Keratinocyte (primary cell): ENCODE measurements at regions not wholly inside any gene's neighbourhood (a gene's known extent, or its start where the extent isn't known, plus 50 kb on each side); places are given as distances from the start of the nearest gene placed in this dataset.

ENCODE experiments used
- DNase-seq: peaks from one replicate; pipeline ENCODE4 v3.0.0-alpha.2; 2011; ENCODE audit warnings: low read depth, missing footprints, low spot score
- FAIRE-seq: peaks from 2 replicates; lab custom pipeline; 2011; peaks lifted over from hg19 to GRCh38; lab: Jason Lieb, UNC
- H2AFZ ChIP-seq: 2 replicates; pipeline ENCODE4 v1.6.0; 2012; ENCODE audit warnings: low read length, control low read depth, inconsistent platforms; ENCODE audit not compliant: control insufficient read depth
- H3K27ac ChIP-seq: 2 replicates; pipeline ENCODE4 v1.5.1; 2011; ENCODE audit warnings: low read length; ENCODE audit not compliant: control insufficient read depth, insufficient read depth
- H3K27me3 ChIP-seq: 3 replicates; pipeline ENCODE4 v1.6.0; 2011; ENCODE audit warnings: low read length; ENCODE audit not compliant: control insufficient read depth, insufficient read depth; ENCODE audit errors: extremely low read depth
- H3K36me3 ChIP-seq, 2 experiments: 2 replicates in 1 of 2; 3 replicates in 1 of 2; pipeline ENCODE4 v1.5.1; 2011; ENCODE audit warnings: low read length in 2 of 2, mild to moderate bottlenecking in 1 of 2; ENCODE audit not compliant: control insufficient read depth in 2 of 2, insufficient read depth in 2 of 2; ENCODE audit errors: extremely low read depth in 1 of 2
- H3K4me1 ChIP-seq: 3 replicates; pipeline ENCODE4 v1.5.1; 2011; ENCODE audit warnings: low read length; ENCODE audit not compliant: control insufficient read depth, insufficient read depth; ENCODE audit errors: extremely low read depth
- H3K4me2 ChIP-seq: 3 replicates; pipeline ENCODE4 v1.6.0; 2011; ENCODE audit warnings: low read depth, low read length; ENCODE audit not compliant: control insufficient read depth, insufficient read depth; ENCODE audit errors: extremely low read depth
- H3K4me3 ChIP-seq, 3 experiments: fragments of 200-600 bp in 1 of 3; sonication (generic) in 1 of 3; 2 replicates in 2 of 3; 3 replicates in 1 of 3; pipeline ENCODE4 v1.5.1; 2011 to 2016; ENCODE audit warnings: low read length in 3 of 3, mild to moderate bottlenecking in 3 of 3, control low read depth in 2 of 3, inconsistent platforms in 1 of 3, low read depth in 1 of 3, mixed read lengths in 1 of 3, mixed run types in 1 of 3, moderate library complexity in 1 of 3; ENCODE audit not compliant: control insufficient read depth in 2 of 3, insufficient read depth in 2 of 3; ENCODE audit errors: extremely low read depth in 1 of 3
- H3K79me2 ChIP-seq: 2 replicates; pipeline ENCODE4 v1.6.0; 2012; ENCODE audit warnings: low read length; ENCODE audit not compliant: control insufficient read depth, insufficient read depth
- H3K9ac ChIP-seq: 3 replicates; pipeline ENCODE4 v1.6.0; 2011; ENCODE audit warnings: low read length; ENCODE audit not compliant: control insufficient read depth, insufficient read depth; ENCODE audit errors: extremely low read depth
- H3K9me1 ChIP-seq: 3 replicates; pipeline ENCODE4 v1.6.0; 2011; ENCODE audit warnings: low read length; ENCODE audit not compliant: control insufficient read depth, insufficient read depth; ENCODE audit errors: extremely low read depth
- H3K9me3 ChIP-seq: 2 replicates; pipeline ENCODE4 v1.5.1; 2012; ENCODE audit warnings: low read depth, low read length; ENCODE audit not compliant: control insufficient read depth
- H4K20me1 ChIP-seq: 3 replicates; pipeline ENCODE4 v1.6.0; 2011; ENCODE audit warnings: low read length; ENCODE audit not compliant: control insufficient read depth, insufficient read depth; ENCODE audit errors: extremely low read depth
- EZH2 ChIP-seq: IDR thresholded peaks from one replicate; pipeline ENCODE4 v1.6.1; 2012; ENCODE audit warnings: inconsistent platforms, mild to moderate bottlenecking, low read length, moderate library complexity
- dilution Hi-C: fragments of 300-500 bp; cut with MboI; formaldehyde crosslinking; loops from one replicate; pipeline ENCODE4 v1.7.0; 2020; ENCODE audit warnings: low sequenced_read_pairs; ENCODE audit not compliant: extremely low pct_ligation_motif_present
- TF ChIP-seq, protein P1 (sequence below), 3 experiments: IDR thresholded peaks in 1 of 3; conservative IDR thresholded peaks in 1 of 3; optimal IDR thresholded peaks in 1 of 3; 2 replicates in 2 of 3; 3 replicates in 1 of 3; pipeline versions ENCODE3 to v1.5.1; 2011; ENCODE audit warnings: low read length in 3 of 3, mild to moderate bottlenecking in 3 of 3, moderate library complexity in 2 of 3, control low read depth in 1 of 3, inconsistent platforms in 1 of 3; ENCODE audit not compliant: insufficient read depth in 2 of 3; ENCODE audit errors: extremely low read depth in 1 of 3

DNA sequence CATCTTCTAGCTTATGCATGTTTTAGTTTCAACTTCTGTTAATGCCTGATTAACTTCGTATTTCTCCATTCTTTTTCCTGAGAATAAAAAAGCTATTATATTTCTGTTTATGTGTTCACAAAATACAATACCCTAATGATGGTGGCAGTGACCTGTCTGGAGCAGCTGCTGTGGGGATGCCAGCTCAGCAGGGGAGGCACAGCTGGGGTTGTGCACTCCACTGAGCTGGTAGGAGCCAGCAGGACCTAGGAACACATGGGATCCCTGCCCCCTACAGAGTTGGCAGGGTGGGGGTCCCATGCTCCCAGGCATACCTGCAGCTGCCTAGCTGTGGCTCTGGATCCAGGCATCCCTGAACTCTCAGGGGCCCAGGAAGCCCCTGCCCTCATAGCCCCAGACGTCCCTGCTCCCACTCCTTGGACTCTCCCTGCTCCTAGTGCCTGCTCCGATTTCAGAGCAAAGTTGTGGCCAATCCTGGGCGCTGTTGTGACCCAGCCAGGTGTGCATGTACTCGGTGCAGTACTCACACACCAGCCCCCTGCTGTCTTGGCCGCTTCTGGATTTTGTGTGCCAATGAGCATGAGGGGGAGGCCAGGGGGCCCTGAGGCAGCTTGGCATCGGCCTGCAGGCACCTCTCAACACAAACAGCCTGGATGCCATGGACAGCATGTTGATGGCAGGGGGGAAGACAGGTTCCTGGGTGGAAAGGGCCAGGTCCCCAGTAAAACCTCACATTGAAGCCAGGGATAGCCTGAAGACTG is 546.0 kb downstream of the ZNF804A start:
- Histone ChIP-seq H3K9me1 (no peaks in the 10 kb centered on the region), H3K4me1 (no peaks in the 10 kb centered on the region), H4K20me1 (no peaks in the 10 kb centered on the region), H3K27me3 (no peaks in the 10 kb centered on the region), H3K4me2 (no peak overlapping the region), H3K9ac (no peak overlapping the region), H3K79me2 (no peaks in the 10 kb centered on the region), H3K9me3 (no peaks in the 10 kb centered on the region), H2AFZ (no peak overlapping the region), H3K36me3 (no peaks in the 10 kb centered on the region), H3K27ac (no peak overlapping the region), H3K4me3 (no peak overlapping the region)
- no peak for TF ChIP-seq EZH2
- TF ChIP-seq, protein P1, sequence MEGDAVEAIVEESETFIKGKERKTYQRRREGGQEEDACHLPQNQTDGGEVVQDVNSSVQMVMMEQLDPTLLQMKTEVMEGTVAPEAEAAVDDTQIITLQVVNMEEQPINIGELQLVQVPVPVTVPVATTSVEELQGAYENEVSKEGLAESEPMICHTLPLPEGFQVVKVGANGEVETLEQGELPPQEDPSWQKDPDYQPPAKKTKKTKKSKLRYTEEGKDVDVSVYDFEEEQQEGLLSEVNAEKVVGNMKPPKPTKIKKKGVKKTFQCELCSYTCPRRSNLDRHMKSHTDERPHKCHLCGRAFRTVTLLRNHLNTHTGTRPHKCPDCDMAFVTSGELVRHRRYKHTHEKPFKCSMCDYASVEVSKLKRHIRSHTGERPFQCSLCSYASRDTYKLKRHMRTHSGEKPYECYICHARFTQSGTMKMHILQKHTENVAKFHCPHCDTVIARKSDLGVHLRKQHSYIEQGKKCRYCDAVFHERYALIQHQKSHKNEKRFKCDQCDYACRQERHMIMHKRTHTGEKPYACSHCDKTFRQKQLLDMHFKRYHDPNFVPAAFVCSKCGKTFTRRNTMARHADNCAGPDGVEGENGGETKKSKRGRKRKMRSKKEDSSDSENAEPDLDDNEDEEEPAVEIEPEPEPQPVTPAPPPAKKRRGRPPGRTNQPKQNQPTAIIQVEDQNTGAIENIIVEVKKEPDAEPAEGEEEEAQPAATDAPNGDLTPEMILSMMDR (optimal IDR thresholded peaks at IDR 0.05 in 1 of 3, IDR thresholded peaks at IDR 0.05 in 1 of 3, conservative IDR thresholded peaks at IDR 0.05 in 1 of 3; ENCODE audit: extremely low read depth in 1 of 3, insufficient read depth in 2 of 3, low read length in 3 of 3), result no peak
- no peak for FAIRE-seq
- dilution Hi-C loops, result no loop called here
- no peak for DNase-seq

DNA sequence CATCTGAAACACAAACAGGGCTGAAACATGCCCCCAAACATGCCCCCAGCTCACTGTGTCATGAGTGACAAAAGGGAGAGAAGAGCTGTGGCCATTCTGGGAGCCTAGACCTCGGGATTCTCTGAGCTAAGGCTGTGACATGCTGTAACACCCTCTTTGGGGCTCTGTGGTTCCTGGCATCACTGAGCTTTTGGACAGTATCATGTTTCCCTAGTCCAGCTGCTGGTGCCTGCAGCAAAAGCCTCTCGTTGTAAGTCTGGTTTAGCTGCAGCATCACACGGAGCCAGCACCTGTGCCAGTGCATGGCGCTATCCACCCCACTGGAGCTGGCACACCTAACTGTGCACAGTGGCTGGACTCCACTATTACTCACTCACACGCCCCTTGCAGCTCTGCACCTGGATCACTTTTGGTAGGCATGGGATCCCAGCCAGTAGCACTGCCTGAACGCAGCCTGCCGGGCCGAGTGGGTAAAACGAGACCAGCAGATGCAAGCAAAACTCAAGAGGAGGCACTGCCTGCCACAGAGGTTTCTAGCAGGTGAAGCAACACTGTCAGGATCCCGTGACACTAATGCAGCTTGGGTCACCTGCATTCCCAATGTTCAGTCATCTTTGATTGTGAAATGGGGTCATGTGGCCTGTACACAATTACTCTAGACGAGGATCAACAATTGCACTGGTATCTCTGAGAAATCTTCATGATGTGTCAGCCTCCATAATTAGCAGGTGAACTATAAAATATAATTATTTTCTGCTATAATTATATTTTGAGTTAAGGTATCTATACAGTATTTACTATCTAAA is 547.2 kb downstream of the ZNF804A start:
- FAIRE-seq (no peak), DNase-seq (no peak)
- H3K27me3 ChIP-seq, result no peaks in the 10 kb centered on the region
- H3K9me3 ChIP-seq, result no peaks in the 10 kb centered on the region
- no peaks in the 10 kb centered on the region for H3K4me1 ChIP-seq
- H3K27ac ChIP-seq, result no peak overlapping the region
- no peaks in the 10 kb centered on the region for H3K36me3 ChIP-seq
- no peaks in the 10 kb centered on the region for H3K9me1 ChIP-seq
- H3K79me2 ChIP-seq, result no peaks in the 10 kb centered on the region
- H3K4me2 ChIP-seq, result no peak overlapping the region
- dilution Hi-C loops, result no loop called here
- no peaks in the 10 kb centered on the region for H4K20me1 ChIP-seq
- H3K9ac ChIP-seq, result no peak overlapping the region
- H2AFZ ChIP-seq, result no peak overlapping the region
- no peak overlapping the region for H3K4me3 ChIP-seq
- no peak for TF ChIP-seq EZH2
- TF ChIP-seq, protein P1 (optimal IDR thresholded peaks at IDR 0.05 in 1 of 3, IDR thresholded peaks at IDR 0.05 in 1 of 3, conservative IDR thresholded peaks at IDR 0.05 in 1 of 3; ENCODE audit: extremely low read depth in 1 of 3, insufficient read depth in 2 of 3, low read length in 3 of 3), result no peak
